Osteocyte (in vitro differentiated cells): ENCODE measurements at regions not wholly inside any gene's neighbourhood (a gene's known extent, or its start where the extent isn't known, plus 50 kb on each side); places are given as distances from the start of the nearest gene placed in this dataset.
"Not testable (repeated sequence)": the region's sequence is repeated elsewhere in the genome, so short reads cannot be mapped to it uniquely, and the experiment has no call there.

Experiments
- DNase-seq: peaks from one replicate; pipeline ENCODE4 v3.0.0; 2021; ENCODE audit warnings: mixed read lengths; ENCODE audit not compliant: unreplicated experiment; ENCODE audit errors: extremely low spot score
- H3K27ac Mint-ChIP-seq: one replicate; pipeline ENCODE4 v1.8.0; 2021; ENCODE audit warnings: mild to moderate bottlenecking, mixed read lengths; ENCODE audit not compliant: unreplicated experiment
- H3K27me3 Mint-ChIP-seq: one replicate; pipeline ENCODE4 v1.8.0; 2021; ENCODE audit warnings: mixed read lengths; ENCODE audit not compliant: unreplicated experiment
- H3K36me3 Mint-ChIP-seq: one replicate; pipeline ENCODE4 v1.8.0; 2021; ENCODE audit warnings: mixed read lengths; ENCODE audit not compliant: unreplicated experiment
- H3K4me1 Mint-ChIP-seq: one replicate; pipeline ENCODE4 v1.8.0; 2021; ENCODE audit warnings: mixed read lengths; ENCODE audit not compliant: unreplicated experiment
- H3K4me3 Mint-ChIP-seq: one replicate; pipeline ENCODE4 v1.8.0; 2021; ENCODE audit warnings: mild to moderate bottlenecking, moderate library complexity, mixed read lengths; ENCODE audit not compliant: unreplicated experiment
- H3K9me3 Mint-ChIP-seq: one replicate; pipeline ENCODE4 v1.8.0; 2021; ENCODE audit warnings: mixed read lengths; ENCODE audit not compliant: unreplicated experiment
- TF ChIP-seq, protein P1 (sequence below): fragments of 200-600 bp; sonication (generic); IDR thresholded peaks from 2 replicates; pipeline ENCODE4 v1.5.0; 2021; ENCODE audit warnings: antibody characterized with exemption, mild to moderate bottlenecking, moderate library complexity

DNA sequence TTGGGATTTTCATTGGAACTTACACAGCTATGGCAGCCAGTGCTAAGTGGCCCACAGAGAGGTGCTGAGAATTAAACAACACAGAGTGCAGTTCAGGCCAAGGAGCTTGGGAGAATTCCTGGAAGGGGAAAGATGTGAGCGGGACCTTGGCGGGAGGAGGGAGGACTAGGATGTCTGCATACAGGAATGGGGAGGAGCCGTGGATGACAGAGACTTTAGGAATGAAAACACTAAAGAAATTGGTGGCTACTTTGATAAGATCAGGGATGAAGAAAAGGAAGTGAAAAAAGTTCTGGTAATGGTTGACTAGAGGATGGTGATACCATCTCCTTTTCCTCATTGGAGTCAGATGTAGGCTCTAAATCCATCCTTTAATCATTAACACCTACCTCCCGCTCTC is 234.2 kb upstream of the FZD8 start:
- Mint-ChIP-seq H3K9me3 (no peaks in the 10 kb centered on the region), H3K27me3 (no peaks in the 10 kb centered on the region), H3K4me3 (no peak overlapping the region), H3K4me1 (peaks cover 39% of the 10 kb centered on the region), H3K36me3 (no peaks in the 10 kb centered on the region), H3K27ac (no peak overlapping the region)
- TF ChIP-seq, protein P1, sequence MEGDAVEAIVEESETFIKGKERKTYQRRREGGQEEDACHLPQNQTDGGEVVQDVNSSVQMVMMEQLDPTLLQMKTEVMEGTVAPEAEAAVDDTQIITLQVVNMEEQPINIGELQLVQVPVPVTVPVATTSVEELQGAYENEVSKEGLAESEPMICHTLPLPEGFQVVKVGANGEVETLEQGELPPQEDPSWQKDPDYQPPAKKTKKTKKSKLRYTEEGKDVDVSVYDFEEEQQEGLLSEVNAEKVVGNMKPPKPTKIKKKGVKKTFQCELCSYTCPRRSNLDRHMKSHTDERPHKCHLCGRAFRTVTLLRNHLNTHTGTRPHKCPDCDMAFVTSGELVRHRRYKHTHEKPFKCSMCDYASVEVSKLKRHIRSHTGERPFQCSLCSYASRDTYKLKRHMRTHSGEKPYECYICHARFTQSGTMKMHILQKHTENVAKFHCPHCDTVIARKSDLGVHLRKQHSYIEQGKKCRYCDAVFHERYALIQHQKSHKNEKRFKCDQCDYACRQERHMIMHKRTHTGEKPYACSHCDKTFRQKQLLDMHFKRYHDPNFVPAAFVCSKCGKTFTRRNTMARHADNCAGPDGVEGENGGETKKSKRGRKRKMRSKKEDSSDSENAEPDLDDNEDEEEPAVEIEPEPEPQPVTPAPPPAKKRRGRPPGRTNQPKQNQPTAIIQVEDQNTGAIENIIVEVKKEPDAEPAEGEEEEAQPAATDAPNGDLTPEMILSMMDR: no peak
- no peak for DNase-seq

DNA sequence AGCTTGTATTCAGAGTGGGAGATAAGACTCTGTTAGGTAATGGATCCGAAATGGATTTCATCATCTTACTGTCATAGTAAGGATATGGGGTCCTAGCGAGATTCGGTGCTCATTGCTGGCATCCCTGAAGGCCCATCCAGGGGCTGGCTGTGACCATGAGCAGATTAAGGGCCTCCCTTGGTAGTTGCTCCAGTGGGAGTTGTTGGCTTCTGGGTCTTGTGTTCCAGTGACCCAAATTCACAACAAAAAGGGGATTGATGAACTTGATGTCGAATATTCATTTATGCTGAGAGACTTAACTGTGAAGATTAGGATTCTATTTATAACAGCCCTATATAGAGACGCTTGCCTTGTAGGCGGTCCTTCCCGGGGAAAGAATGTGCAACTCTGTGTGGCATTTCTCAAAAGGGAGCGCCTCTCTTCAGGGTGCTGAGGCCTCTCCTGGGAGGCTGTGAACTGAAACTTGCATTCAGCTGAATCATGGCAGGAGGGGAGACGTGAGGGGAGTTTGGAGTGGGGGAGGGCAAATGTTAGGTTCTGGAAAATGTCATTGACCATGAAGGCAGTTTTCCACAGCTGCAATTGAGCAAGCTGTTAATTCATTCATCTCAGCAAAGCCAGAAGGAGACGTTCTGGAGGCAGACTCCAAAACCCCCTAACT is 233.1 kb upstream of the FZD8 start:
- DNase-seq: no peak
- Mint-ChIP-seq H3K27ac (peak overlapping the region; percentile 56), H3K27me3 (no peaks in the 10 kb centered on the region), H3K4me1 (peaks cover 50% of the 10 kb centered on the region), H3K9me3 (no peaks in the 10 kb centered on the region), H3K4me3 (peak overlapping the region; percentile 42), H3K36me3 (no peaks in the 10 kb centered on the region)
- TF ChIP-seq, protein P1: no peak

GRCh38 chr10:35874311-35875015 is 232.4 kb upstream of the FZD8 start:
- Mint-ChIP-seq H3K27ac (peak overlapping the region; percentile 28), H3K27me3 (no peaks in the 10 kb centered on the region), H3K9me3 (no peaks in the 10 kb centered on the region), H3K4me1 (peaks cover 57% of the 10 kb centered on the region), H3K36me3 (no peaks in the 10 kb centered on the region), H3K4me3 (no peak overlapping the region)
- DNase-seq: no peak
- TF ChIP-seq, protein P1: no peak

DNA sequence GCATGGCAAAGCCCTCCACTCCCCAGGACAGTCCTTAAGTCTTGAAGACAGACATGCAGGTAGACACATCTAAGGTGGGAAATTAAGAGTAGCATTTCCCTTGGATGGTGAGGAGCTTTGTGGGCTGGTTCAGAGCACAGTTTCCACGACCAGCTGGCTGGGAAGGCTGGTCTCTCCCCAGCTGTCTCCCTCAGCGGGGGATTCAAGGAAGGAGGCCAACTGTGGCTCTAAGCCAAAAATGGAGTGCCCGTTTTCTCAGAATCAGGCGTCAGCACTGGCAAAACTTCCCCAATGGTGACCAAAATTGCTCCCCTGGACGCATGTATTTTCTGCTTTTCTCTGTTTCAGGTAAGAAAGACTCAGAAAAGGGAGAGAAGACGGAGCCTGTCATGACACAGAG is 230.6 kb upstream of the FZD8 start:
- H3K4me1 Mint-ChIP-seq: peaks cover 65% of the 10 kb centered on the region
- H3K27ac Mint-ChIP-seq: no peak overlapping the region
- H3K9me3 Mint-ChIP-seq: no peaks in the 10 kb centered on the region
- TF ChIP-seq, protein P1: no peak
- H3K36me3 Mint-ChIP-seq: no peaks in the 10 kb centered on the region
- no peak for DNase-seq
- no peaks in the 10 kb centered on the region for H3K27me3 Mint-ChIP-seq
- H3K4me3 Mint-ChIP-seq: no peak overlapping the region

- H3K27me3 Mint-ChIP-seq: no peaks in the 10 kb centered on the region
- H3K4me3 Mint-ChIP-seq: peak overlapping the region; percentile 34
- H3K36me3 Mint-ChIP-seq: no peaks in the 10 kb centered on the region
- peaks cover 58% of the 10 kb centered on the region for H3K4me1 Mint-ChIP-seq
- H3K9me3 Mint-ChIP-seq: no peaks in the 10 kb centered on the region
- TF ChIP-seq, protein P1: no peak
- H3K27ac Mint-ChIP-seq: peak overlapping the region; percentile 83
- DNase-seq: no peak
Observed at GRCh38 chr10:35870665-35871310, 228.7 kb upstream of the FZD8 start.

DNA sequence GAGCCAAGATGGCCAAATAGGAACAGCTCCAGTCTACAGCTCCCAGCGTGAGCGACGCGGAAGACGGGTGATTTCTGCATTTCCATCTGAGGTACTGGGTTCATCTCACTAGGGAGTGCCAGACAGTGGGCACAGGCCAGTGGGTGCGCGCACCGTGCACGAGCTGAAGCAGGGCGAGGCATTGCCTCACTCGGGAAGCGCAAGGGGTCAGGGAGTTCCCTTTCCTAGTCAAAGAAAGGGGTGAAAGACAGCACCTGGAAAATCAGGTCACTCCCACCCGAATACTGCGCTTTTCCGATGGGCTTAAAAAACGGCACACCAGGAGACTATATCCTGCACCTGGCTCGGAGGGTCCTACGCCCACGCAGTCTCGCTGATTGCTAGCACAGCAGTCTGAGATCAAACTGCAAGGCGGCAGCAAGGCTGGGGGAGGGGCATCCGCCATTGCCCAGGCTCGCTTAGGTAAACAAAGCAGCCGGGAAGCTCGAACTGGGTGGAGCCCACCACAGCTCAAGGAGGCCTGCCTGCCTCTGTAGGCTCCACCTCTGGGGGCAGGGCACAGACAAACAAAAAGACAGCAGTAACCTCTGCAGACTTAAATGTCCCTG is 216.7 kb upstream of the FZD8 start:
- H3K4me3 Mint-ChIP-seq, DNase-seq, H3K27me3 Mint-ChIP-seq, H3K9me3 Mint-ChIP-seq, H3K36me3 Mint-ChIP-seq, H3K27ac Mint-ChIP-seq, H3K4me1 Mint-ChIP-seq: not testable (repeated sequence)
